CD4-positive, alpha-beta T cell treated with Interleukin-17A for 1 hour (primary cell): ENCODE measurements at regions not wholly inside any gene's neighbourhood (a gene's known extent, or its start where the extent isn't known, plus 50 kb on each side); places are given as distances from the start of the nearest gene placed in this dataset.
"Not testable (repeated sequence)": the region's sequence is repeated elsewhere in the genome, so short reads cannot be mapped to it uniquely, and the experiment has no call there.

Experiments used
- DNase-seq: peaks from one replicate; pipeline ENCODE4 v3.0.0-alpha.2; 2020

DNA sequence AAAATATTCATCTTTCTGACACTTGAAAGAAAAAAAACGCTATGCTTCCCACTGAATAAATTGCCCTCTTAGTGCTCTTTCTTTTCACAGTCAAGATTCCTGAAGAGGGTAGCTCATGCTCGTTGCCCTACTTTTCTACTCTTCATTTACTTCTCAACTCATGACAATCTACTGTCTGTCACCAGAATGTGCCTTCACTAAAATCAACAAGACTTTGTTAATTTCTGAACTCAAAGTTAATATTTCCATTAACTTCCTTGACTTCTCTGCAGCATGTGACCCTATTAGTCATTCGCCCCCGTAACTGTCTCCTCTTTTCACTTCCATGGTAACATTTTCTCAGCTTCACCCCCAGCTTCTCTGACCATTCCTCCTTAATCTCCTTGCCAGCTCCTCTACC is 98.9 kb upstream of the MAPRE2 start:
- DNase-seq, result no peak

DNA sequence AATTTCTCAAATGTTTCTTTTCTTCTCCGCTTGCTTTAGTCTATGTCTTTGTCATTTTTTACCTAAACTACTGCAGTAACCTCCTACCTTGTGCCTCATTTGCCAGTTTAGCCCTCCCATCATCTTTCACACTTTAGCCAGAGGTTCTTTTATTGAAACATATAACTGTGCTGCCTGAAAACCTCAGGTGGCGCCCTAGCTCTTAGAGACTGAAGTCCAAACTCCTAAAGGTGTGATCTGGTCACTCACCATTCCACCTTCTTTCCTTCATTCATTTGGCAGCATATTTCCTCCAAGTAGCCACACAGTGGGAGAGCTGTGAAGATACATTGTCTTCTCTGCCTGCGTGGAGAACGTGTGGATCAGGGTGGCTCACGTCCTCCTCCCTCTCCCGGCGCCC is 98.2 kb upstream of the MAPRE2 start:
- no peak for DNase-seq

DNA sequence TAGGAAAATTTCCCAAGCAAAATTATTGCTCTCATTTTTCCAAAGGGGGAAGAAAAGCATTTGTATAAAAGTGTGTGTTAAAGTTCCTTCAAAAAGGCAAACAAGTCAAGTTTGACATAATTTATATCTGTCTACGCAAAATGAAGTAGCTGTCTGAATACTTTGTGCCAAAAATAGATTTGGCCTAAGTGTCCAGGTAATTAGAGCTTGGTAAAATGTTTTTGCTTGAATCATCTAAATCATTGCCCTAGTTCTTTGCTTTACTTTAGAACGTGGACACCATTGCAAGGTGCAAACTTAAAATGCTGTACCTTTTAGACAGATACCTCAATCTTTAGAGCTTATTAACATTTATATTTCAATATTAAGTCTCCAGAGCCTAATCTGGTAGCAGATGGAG is 97.6 kb upstream of the MAPRE2 start:
- no peak for DNase-seq

DNA sequence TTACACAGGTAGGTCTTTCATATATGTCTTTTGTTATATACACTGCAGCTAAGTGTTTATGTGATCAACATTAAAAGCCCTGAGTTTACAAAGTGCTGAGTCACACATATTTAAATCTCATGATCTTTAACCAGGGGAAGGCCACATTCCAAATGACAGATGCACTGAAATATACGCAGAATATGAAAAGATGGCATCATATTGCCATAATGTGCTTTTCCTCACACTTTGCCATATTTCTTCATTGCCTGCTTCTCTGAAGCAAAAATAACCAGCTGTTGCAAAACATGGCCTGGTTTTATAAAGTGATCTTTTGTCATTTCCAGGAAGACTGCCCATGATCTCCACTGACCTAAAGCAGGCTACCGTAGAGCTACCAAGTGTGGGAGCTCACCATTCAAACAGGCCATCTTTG is 93.5 kb upstream of the MAPRE2 start:
- DNase-seq, result no peak

DNA sequence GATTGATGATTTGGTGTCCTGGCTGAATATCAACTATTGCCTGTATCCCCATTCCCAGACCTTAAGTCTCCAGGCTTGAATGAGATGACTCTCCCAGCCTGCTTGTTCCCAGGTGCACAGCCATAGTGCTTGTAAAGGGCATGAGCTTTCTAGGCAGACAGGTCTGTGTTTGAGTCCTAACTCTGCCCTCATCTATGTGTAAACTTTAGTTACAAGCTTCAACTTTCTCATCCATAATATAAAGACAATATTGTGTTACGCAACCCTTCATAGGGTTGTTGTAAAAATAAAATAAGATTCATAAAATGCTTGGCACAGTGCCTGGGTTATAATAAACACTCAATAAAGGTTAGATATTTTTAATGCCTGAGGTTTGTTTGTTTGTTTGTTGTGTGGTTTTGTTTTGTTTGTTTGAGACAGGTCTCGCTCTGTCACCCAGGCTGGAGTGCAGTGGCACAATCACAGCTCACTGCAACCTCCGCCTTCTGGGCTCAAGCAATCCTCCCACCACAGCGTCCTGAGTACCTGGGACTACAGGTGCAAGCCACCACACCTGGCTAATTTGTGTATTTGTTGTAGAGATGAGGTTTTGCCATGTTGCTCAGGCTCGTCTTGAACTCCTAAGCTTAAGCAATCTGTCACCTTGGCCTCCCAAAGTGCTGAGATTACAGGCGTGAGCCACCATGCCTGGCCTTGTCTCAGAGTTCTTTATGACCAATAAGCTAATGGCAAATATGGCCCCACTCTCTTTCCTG is 89.4 kb upstream of the MAPRE2 start:
- DNase-seq, result no peak

DNA sequence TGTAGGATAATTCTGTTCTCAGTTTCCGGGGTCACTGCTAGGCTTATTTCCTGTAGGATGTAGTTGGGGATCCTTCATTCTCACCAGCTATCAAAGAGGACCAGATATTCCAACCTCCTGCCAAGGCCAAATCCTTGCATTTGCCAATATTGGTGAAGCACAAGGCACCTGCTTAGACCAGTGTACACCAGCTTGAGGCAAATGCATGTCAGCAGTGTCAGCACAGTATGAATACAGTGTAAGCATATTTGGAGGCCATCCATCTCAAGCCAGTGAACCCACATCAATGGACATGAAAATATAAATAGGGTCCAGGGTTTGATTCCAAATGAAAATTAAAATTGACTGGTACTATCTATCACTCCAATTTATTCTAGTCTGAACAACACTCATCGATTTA is 88.0 kb upstream of the MAPRE2 start:
- DNase-seq, result no peak

DNA sequence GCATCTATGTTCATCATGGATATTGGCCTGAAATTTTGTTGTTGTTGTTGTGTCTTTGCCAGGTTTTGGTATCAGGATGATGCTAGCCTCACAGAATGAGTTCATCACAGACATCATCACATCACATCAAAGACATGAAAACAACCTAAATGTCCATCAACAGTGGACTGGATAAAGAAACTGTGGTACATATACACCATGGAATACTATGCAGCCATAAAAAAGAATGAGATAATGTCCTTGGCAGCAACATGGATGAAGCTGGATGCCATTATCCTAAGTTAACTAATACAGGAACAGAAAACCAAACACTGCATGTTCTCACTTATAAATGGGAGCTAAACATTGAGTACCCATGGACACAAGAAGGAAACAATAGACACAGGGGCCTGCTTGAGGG is 85.7 kb upstream of the MAPRE2 start:
- DNase-seq, result not testable (repeated sequence)

DNA sequence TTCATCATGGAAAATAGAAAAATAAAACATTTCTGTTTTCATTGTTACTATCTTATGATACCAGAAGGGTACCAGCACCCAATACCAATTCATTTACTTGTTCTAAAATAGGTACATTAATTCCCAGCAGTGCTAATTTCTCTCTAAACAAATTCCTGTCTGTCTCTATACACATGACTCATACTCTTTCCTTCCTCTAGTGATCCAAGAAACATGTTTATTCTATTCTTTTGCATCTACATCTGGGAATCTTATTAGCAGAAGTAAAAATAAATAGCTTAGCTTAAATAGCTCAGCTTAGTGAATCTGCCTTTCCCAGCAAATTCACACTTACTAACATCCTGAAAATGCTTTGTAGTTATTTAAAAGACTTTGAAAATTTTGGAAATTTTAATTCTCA is 84.5 kb upstream of the MAPRE2 start:
- no peak for DNase-seq

DNA sequence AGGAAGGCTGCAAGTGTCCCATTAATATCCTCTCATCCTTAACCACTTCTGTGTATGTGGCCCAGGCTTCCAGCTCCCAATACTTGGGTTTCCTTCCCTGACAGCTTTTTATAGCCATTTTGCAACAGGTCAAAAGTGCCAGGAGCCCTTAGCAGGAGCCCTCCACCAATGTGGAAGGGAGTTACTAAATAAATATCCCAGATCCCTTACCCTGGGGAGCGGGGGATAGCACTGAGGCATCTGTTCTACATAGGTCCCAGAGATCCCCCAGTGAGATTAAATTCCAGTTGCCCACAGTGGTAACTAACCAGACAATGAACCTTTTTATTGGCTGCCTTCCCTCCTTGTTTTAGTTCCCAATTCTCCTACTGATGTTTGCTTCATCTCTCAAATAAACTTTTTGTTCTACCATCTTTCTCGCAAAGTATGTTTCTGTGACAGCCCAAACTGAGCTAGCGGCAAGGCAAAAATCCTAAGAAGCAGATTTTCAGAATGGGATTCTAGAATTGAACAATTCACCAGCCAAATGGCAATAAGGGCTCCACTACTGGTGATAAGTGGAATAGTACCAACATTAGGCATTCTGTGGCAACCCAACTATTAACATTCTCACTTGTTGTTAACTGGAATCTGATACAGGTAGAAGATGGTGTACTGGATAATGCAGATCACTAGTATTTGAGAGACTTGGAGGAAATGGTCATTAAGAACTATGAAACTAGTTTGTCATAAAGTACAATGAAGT is 83.9 kb upstream of the MAPRE2 start:
- no peak for DNase-seq

DNA sequence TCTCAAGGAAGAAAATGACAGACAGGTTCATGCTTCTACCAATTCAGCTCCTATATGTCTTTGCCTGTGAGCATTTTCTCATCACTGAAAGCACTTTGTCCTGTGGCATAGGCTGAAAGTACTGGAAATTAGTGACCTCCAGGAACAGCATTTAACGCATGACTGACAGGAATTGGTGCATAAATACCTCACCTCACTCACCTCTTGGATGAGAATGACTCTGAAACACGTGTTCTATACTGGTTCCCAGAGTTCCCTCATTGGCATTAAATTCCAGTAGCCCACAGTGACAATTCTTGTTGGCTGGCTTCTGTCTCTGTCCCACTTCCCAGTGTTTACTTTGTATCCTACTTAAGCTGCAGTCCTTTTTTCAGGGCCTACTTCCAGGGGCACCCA is 83.4 kb upstream of the MAPRE2 start:
- DNase-seq, result no peak

DNA sequence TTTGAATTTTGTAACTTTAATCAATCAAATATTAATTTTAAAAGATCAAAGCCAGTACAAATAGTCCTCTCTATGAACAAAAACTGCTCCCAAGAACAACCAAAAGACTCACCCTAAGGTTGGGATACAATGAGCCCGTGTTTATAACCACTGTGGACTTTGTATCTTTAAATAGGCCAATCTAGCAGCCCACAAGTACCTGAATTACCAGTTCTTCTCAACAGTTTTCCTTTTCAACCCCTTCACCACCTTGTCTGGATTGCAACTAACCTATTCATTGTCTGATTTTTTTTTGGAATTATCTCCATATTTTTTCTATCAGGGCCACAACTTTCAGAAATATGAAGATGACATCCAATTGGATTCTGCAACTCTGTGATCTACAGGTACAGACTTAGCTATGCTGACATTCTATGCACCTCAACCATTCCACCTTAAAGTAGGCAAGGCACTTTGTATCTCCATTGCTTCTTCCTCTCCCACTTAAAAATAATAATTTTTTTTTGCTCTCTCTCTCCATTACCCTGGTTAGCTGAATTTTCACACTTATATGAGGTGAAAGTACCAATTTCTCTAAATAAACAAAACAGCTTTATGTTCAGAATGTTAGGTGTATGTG is 81.9 kb upstream of the MAPRE2 start:
- no peak for DNase-seq

DNA sequence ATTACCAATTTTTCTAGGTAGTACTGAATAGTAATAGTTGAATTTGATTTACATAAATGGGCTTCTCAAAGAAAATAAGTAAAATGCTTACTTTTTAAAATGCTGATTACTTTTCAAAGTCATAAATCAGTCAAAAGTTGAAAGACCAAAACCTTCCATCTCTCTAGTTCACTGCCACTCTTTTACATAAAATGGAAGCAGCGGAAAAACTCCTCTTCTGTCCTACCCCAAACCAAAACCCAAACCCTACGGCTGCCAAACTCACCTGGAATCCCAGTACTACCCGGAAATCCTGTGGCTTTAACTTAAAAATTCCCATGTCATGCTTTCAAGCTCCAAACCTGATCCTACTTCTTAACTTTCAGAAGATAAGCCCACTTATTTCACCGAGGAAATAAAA is 81.2 kb upstream of the MAPRE2 start:
- DNase-seq, result no peak

DNA sequence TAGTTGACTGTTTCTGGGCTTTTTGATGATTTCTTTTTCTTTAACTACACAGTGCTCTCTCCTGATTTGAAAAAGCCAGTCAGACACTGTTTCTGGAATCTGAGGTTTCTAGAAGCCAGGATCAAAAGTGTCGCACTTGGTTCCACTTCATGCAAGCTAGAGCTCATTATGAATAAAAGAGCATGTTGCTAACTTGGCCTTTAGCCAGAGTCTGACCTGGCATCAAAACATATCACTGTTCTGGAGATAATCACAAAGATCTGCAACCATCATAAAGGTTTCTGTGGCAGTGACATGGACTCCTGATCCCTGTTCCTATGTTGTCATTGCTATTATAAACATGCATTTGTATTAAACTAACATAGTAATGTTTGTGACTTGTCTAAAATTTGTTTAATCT is 76.1 kb upstream of the MAPRE2 start:
- DNase-seq, result no peak

DNA sequence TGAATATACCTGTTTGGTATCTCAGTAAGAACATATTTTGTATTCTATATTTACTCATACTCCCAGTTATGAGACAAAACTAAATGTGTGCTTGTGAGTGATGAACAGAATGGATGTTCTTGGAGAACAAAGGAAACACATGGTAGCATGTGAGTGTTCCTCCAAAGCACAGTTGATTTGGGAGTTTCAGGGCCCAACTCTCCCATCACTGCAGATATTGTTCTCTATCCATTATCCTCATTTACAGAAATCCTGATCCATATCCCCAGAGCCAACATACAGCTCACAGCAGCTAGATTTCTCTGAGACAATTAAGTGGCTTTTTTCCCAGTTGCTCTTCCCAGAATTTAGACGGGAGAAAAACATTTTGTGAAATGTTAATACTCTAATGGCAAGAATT is 75.6 kb upstream of the MAPRE2 start:
- DNase-seq, result no peak

DNA sequence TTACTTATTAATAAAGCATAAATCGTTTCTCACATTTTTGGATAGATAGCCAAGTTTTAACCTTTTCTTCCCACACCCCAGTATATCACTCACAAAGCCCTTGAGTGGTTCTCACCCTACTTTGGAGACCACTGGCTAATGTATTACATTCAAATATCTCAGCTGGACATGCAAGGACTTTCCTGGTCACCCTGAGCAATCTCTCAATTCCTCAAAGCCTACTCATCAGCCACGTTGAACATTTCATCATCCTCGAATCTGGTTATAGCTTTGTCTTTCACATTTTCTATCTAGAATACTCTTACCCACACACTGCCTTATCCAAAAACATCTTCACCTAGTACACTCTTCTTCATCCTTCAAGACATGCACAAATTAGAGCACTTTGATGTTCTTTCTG is 71.1 kb upstream of the MAPRE2 start:
- DNase-seq, result no peak

DNA sequence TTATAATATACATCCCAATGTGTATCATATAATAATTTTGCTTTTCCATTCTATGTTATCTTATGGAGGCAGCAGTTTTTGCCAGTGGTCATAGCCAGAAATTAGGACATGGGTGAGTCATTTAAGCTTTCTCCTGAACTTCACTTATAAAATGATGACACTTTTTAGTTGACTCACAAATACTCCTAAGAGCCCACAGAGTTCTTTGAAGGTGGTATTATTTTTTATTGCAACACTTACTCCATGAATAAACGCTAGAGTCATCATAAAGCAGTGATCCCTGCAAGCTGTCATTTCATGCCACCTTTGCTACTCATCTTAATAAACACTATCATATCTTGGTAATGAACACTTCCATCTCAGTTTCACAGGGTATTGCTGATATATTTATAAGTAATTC is 69.9 kb upstream of the MAPRE2 start:
- DNase-seq, result no peak

DNA sequence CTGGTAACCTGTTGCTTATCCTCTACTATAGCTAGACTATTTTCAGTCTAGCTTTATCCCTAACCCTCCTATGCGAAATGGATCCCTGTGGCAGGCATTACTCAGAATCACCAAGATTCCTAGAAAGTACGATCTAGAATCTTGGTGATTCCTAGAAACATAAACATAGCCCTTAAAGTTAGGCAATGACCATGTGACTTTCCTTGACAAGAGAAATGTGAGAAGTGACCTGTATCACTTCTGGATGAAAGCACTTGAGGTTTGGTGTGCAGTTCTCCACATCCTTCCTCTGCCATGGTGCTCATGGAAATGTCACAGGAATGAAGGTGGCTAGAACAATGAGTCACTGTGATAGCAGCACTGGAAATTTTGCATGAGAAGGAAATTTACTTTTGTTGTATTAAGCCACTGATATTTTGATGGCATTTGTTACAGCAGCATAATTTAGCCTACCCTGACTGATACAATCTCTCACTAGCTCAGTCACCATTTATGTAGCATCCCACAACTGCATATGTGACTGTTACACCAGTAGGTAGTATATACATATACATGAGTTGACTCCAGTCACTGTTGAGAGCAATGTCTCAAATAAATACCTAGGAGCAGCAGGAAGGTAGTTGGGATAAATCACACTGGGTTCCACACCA is 68.3 kb upstream of the MAPRE2 start:
- no peak for DNase-seq

DNA sequence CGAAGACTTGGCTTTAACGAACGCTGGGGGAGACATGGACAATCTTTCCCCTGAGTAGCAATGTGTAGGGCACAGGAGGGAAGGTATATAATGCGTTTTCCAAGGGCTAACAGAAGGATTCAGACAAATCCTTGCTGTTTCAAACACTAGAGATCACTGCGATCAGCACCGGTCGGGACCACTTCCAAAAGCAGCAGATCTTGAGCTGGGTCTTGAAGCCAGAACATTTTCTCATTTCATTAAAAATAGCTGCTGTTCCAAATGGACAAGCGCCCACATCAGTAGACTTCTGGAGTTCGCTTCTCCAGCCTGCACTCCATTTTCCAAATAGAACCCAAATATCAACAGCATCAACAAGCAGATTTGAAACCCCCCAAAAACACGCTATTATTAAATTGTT is 65.1 kb upstream of the MAPRE2 start:
- no peak for DNase-seq

DNA sequence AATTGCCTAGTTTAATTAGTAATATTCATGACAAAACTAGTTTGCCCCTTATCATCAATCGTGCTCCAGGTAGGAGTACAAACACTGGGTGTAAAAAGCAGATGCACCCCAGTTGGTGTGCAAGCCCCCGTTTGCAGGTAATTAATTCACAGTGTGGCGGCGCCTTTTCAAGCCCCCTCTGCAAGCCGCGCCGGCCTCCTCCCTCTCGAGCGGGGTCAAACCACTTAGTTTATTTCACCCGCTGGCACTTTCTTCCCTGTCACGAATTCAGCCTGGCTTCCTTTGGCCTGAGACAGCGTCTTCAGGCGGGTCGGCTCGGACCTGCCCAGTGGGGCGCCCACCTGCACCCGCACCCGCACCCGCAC is 64.7 kb upstream of the MAPRE2 start:
- DNase-seq, result no peak

DNA sequence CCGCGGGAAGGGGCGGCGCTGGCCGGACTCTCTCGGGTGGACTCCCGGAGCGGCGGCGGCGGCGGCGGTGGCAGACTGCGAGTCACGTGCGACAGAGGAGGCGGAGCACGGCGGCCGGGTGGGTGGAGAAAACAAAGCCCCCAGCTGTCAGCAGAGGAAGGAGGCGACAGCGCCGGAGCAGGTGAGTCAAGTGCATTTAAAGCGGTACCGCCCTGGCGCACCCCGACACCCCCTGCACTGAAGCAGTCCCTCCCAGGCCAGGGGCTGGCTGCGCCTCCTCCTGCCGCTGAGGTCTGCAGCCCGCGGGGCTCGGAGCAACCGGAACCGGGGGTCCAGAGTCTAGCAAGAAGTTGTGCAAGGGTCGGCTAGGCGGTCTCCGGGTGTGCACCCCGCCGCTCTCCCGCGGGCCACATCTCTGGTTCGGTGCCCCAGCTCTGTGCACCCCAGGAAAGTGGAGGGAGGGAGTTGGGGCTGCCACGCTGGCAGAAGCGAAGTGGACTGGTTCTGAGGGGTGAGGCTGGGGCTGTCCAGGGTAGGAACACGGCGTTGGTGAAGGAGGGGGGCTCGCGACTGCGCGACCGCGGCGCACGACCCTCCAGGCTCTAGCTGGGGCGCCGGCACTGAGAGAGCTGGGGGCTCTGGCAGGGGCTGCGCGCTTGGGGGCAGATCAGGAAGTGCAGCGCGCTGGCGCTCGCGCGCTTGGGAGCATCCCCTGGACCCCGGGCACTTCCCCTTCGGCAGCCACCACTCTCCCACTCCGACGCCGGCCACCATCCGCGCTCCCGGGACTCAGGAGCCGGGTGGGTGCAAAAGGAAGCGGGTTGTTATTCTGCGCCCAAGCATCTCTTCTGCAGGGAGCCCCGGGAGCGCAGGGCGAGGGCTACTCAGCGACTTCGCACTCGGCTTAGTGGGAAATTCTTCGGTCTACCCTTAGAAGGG is 64.0 kb upstream of the MAPRE2 start:
- peak; percentile 75 for DNase-seq

DNA sequence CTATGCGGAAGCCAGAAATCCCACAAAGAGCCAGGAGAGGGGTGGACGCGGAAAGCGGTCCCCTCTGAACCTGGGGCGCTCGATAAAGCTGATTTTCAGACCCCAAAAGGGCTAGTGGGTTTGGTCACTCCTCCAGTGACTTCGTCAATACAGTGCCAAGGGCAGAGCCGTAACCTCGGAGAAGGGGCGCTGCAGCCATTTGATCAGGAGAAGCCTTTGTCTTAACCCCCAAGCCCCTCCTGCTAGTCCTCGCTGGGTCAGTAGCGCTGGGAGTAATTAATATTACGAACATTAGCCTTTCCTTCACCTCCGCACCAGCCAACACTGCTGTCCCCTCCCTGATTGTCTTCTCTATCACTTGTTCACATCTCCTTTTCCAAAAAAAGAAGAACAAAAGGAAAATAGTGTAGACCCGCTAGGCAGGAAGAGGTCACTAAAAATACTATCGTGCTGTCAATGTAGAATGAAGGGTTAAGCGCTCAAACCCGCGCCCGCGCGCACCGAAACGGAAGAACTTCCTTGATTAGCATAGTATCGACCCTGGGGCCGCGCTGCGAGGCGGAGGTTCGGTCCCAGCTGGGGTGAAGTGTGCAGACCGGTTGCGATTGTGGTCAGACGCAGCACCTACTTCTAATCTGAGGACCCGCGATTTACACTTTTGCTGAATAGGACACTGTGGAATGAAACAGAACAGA is 63.2 kb upstream of the MAPRE2 start:
- peak; percentile 45 for DNase-seq

DNA sequence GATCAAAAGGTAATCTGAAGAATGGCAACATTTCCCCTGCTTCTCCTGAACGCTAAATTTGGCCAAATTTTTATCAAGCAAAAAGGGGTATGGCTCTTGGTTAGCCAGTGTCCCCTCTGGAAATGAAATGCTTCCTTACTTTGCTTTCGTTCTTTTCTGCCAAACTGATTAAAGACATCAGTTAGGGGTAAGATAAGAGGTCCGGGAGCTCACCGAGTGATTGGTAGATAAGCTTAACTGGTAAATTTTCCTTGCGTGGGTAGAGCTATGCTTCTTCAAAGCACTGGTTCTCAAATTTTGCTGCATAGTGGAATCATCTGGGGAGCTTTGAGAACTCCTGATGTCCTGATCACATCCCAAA is 62.7 kb upstream of the MAPRE2 start:
- DNase-seq, result no peak
